GM18909 (cell line): ENCODE measurements at regions not wholly inside any gene's neighbourhood (a gene's known extent, or its start where the extent isn't known, plus 50 kb on each side); places are given as distances from the start of the nearest gene placed in this dataset.
"Not testable (repeated sequence)": the region's sequence is repeated elsewhere in the genome, so short reads cannot be mapped to it uniquely, and the experiment has no call there.

Experiments used
- ATAC-seq: cut with Tn5 transposase; IDR thresholded peaks from one replicate; pipeline ENCODE4 v1.9.1; 2021; ENCODE audit warnings: mild to moderate bottlenecking; ENCODE audit not compliant: unreplicated experiment, poor library complexity

DNA sequence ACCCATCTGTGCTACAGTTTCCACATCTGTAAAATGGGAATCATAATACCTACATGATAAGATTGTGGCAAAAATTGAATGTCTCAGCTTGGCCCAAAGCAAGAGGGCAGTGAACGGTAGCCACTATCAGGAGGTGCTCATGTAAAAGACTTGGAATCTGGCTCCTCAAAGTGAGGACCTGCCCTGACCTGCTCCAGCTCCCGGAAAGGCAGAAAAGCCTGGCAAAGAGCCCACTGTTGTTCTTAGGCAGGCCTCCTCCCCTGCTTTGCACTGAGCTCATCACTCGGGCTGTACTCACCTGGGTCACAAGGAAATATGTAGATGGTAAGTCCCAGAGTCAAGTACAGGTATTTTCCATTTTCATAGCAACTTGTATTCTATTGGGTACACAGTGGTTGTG, 250.7 kb upstream of the TBL1XR1 start:
- ATAC-seq, result no peak

DNA sequence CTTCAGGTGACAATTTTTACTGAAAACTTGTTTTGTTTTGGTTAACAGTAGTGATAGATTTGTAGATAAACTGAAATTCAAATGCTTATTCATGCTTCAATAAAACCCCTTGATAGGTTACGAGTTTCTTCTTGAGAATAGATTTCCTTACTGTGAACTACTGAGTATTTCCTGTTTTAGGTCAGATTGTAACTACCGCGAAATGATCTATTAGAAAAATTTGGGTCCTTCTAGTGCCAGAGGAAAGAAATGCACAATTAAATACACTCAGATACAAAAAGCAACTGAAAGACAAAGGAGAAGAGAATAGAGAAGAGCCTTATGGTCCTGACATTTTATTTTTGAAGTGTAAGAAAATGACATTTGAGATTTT, 251.7 kb upstream of the TBL1XR1 start:
- ATAC-seq, result peak; percentile 34

DNA sequence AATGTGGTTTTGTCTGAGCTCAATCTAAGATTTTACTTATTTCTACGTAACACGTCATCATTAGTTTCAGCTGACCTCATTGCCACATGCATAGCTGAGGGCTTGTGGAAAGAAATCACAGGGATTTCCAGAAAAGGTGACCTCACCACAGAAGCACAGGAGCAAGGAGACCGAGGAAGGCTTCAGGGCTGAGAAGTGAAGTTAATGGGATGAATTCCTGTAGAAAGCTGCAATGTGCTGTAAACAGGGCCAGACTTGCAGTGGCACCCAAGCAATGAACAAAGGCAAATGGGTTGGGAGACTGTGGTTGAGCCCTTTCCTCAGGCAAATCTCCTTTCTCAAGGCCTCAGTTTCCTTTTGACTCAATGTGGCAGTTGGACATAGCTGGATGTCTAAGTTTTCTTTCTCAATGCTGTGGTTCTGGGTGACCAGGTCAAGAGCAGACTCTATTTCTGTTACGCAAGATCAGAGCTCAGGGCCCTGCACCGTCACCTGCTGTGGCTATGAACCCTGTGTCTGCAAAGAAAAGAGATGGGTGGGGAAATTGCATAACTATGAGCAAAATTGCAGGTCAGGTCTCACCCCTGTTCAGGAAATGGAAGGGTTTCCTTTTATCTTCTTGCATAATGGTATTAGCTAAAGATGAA, 252.2 kb upstream of the TBL1XR1 start:
- ATAC-seq, result peak; percentile 97

DNA sequence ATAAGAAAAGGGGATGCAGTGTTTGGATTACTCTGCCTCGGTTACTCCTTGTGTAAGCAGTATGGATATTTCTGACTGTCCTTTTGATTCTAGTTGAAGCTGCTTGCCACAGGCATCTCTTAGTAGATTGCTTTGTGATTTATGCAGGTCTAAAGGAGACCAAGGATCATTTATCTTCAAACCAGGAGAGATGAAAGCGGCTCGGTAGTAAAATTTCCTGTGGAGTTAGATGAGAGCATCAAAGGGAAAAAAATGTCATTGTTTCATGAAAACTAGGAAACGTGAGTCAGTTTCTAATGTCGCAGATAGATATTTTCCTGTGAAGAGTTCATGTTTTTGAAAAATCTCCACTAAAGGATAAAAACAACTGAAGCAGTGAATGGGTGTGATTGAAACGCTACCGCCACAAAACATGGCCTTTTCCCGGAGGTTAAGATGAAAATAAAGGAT, 254.0 kb upstream of the TBL1XR1 start:
- no peak for ATAC-seq

DNA sequence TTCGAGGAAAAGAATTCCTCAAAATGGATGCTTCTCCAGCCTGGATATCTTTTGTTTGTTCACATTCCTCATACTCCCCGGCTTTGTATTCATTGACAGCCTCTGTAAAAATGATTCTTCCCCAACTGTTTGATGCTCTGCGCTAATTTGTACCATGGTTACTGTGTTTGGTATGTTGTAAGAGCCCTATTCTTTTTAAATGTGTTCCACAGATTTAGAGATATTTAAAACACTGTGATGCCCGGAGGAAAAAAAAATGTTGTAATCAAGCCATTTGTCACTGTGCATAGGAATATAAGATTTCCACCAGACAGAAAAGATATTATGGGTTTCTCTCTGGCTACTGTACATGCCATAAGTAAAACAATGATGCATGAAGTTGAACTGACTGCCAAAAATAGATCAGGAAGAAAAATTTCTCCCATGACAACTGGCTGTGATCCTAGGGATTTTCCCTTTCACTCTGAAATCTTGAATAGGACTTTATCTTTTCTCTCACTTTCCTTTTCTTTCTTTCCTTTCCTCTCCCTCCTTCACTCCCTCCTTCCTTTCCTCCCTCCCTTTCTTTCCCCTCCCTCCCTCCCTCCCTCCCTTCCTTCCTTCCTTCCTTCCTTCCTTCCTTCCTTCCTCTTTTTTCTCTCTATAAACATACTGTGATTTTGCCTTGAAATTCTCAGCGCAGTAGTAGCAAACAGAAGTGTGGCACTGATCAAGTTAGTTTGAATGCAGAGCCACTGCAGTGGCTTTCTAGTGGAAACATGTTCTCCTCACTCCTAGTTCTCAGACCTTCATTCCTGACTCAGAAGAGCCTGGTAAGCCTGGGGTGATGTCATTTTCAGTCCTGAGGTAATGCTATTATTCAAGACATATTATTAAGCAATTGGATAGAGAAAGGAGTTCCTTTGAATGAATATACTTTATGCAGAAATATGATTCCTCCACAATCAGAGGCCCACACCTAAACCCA, 254.9 kb upstream of the TBL1XR1 start:
- no peak for ATAC-seq

DNA sequence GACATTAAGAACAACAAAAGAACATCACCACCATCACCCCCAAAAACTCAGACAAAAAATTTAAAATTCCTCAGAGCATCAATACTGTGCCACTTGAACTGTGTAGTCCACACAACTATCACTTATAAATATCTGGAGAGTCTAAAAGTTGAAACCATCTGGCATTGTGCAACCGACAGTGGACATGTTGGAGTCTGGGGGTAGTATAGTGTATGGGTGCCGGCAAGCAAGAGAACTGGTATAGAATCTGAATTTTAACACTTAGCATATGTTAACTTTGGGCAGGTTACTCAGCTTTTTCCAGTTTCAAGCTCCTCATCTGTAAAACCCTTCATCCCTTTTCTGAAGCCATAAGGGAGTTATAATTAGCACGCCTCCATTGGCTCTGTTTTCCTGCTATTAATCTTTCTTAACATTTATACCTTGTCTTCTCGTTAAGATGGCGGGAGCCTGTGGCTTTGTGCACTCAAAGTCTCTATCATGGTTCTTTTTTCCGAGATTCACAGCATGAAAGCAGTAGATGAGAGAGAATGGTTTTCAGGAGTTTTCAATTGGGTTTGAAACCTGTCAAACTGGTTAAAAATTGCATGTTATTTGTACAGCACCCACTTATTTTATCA, 255.7 kb upstream of the TBL1XR1 start:
- ATAC-seq, result no peak

DNA sequence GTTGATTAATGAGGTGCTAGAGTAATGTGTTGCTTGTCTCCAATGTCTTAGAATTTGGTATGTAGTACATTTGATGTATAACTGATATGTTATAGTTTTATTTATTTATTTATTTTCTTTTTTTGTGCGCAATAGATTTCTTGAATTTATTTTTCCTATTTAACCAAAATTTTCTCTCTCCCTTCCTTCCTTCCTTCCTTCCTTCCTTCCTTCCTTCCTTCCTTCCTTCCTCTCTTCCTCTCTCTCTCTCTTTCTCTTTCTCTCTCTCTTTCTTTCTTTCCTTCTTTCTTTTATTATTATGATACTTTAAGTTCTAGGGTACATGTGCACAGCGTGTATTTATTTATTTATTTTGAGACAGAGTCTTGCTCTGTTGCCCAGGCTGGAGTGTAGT, 256.2 kb upstream of the TBL1XR1 start:
- ATAC-seq, result no peak

DNA sequence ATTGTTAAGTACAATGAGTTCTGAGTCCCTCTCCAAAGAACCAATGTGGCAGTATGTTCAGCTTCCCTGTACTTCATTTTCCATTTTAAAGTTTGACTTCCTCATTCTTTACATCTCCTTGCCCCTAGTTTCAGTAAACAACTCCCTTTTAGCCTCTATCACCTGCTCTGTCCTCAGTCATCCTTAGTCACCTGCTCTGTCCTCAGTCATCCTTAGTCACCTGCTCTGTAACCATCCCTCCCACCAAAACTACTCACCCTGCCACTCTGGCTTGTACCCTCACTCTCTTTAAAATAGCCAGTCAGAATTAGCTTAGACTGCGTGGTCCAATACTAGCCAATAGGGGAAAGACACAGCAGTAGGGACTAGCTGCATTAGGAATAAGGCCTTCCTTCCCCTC, 259.9 kb upstream of the TBL1XR1 start:
- ATAC-seq, result not testable (repeated sequence)

DNA sequence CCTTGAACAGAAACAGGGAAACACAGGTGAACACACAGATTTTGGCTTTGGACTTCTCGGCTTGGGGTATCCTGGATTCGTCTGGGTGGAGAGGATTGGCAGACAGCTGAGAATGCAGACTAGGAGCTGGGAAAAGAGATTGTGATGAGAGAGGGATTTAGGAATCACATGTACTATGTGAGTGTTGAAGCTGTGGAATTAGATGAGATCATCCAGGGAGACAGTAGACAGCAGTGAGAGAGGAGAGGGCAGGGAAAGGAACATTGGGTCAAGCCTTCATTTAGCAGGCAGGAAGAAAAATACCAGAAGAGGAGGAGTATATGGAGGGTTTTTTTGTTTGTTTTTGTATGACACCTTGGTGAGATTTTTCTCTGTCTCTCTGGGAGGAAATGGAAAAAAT, 262.1 kb upstream of the TBL1XR1 start:
- no peak for ATAC-seq

DNA sequence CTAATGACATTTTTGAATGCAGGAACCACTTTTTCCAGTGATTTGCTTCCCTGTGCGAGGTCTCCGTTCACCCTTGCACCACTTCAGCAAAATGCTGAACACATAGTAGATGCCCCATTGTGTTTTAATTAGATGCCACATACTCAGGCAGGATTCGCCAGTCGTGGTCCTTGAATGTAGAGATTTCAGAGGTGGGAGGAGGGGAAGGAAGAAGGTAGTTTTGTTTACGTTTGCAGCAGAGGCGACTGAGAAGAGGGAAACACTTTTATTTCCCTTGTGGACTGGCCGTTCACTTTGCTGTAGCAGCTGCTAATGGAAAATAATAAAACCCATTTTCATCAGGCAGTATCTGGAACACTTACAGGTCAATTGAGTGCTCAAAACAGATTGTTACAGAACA, 262.8 kb upstream of the TBL1XR1 start:
- ATAC-seq, result no peak

DNA sequence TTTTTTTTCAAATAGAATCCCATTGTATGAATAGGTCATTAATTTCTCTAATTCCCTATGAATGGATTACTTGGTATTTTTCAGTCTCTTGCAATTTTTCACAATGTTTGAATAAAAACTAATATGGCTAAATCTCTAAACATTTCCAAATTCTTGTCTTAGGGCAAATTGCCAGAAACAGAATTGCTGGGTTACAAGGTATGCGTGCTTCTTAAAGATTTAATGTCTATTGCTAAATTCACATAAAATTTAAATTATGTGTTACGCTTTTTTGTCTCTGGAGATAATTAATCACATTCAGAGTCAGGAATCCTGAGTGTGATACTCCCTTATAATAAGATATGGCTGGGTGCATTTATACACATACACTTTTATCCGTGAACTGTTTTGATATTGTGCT, 264.5 kb upstream of the TBL1XR1 start:
- ATAC-seq, result no peak

DNA sequence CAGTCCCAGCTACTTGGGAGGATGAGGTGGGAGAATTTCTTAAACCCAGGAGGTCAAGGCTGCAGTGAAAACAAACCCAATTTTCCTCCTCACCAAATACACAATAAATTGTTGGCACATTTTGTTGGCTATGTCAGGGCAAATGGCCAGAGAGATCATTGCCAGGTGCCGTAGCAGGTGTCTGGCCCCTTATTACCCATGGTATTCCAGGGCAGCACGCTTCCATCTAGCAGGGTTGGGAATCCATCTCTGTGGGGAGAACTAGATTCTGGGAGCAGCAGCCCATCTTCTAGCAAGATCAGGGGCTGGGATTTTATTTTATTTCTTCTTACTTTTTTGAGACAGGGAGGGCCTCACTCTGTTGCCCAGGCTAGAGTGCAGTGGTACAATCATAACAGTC, 266.1 kb upstream of the TBL1XR1 start:
- not testable (repeated sequence) for ATAC-seq

DNA sequence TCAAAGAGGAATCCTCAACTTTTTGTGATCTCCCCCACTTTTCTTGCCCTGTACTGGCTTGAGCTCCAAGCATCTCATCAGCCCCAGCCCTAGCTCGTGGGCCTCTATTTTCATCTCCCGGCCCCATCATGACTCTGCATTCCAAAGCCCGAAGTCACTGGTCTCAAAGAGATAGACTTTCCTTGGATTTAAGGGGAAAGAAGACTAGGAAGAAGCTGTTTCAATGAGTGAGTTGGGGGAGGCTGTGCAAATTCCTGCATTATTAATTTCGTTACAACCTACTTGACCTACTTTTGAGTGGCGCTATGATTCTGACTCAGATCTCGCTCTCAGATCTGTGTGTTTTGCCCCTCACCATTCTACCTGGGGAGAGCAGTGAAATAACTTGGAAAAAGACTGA, 266.6 kb upstream of the TBL1XR1 start:
- ATAC-seq, result no peak

DNA sequence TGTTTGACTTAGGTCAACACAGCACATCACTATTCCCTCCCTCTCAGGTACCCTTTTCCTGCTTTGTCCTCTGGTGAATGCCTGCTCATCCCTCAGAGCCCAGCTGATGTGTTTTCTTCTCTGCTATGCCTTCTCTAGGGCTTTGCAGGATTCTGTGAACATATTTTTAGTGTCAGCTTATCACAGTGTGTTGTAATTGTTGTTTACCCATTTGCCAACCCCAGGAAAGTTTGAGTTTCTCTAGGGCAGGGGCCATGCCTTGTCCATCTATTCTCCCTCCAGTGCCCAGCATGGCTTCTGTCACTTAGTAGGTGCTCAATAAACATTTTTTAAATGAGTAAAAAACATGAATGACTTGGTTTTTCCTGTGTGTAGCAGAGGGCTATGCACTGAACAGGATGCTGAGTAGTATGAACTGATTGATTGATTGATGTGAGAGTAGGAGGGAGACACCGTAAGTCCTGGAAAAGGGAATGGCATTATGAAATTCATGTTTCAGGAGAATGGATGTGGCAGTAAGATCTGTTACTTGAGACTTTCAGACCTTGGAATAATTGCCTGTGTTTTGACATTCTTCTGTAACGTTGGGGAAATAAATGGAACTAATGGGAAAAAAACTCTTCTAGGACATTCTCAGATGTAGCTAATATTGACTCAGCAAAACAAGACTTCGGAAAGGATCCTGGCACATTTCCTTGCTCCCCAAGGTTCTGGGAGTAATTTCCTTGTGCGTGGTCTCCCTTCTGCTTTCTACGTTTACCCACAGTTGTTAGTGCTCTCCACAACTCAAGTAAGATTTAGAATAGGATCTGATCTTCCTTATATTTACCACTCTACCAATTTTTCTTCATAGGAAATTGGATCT, 267.3 kb upstream of the TBL1XR1 start:
- no peak for ATAC-seq

DNA sequence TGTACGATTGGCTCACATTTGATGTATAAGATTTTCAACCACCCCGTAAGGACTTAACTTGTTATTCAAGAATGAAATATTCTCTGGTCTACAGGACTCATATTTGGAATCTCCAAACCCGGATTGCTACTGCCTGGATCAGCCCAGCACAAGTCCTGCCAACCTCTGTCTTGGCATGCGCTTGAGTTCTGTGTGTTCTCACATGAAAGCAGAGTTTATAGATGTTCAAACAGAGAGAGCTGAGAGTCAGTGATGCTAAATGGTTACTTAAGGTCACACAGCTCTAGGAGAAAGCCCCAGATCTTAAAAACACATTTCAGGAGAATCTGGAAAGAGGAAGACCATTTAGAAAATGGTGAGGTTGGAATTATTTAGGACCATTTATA, 268.0 kb upstream of the TBL1XR1 start:
- ATAC-seq, result no peak

DNA sequence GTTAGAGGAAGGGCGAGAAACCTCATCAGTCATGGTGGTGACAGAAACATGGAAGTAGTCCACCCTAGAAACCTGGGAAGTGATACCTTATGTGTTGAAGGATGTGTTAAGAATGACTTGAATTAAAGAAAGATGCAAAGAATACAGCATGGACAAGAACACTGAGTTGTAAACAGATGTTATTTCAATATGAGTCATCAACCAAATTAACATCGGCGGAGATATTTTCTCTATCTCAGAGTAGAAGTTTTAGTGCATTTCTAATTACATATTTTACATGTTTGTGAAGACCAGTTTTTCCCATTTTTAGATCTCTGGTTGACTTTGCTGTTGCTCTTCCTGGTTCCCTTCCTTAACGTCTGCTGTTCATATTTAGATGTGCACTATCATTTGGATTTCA, 268.8 kb upstream of the TBL1XR1 start:
- ATAC-seq, result no peak

DNA sequence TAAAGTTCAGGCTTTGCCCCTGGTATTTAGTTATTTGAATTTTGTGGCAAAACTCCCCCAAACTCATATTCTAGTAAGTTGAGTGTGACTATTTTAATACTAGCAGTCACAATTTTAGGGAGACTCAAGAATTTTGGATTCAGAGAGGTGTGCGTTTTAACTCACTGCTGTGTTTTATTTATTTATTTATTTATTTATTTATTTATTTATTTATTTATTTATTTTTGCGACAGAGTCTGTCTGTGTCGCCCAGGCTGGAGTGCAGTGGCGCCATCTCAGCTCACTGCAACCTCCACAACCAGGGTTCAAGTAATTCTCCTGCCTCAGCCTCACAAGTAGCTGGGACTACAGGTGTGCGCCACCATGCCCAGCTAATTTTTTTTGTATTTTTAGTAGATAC, 269.3 kb upstream of the TBL1XR1 start:
- ATAC-seq, result not testable (repeated sequence)

DNA sequence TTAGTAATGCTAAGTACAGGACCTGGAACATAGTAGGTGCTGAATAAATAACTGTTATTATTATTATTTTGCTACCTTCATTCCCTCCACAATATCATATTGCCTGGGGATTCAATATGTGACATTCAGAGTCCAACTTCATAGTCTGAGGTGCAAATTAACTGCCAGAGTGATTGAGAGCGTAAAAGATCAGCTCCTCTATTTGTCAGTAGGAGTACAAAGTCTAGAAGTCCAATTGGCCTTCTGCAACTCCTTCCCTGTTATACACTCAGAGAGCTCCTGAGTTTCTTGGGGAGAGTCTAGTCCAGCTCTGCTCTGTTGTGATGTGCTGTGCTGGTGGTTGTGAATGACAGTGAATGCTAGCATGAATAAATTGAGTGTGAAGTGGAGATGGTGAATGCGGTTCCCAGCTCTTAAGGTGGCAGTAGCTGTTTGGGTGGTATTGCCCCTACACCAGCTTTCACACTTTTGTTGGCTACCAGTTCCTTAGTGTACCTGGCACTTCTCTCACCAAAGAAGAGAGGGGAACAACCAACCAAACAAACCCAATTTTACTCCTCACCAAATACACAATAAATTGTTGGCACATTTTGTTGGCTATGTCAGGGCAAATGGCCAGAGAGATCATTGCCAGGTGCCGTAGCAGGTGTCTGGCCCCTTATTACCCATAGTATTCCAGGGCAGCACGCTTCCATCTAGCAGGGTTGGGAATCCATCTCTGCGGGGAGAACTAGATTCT, 270.1 kb upstream of the TBL1XR1 start:
- no peak for ATAC-seq

DNA sequence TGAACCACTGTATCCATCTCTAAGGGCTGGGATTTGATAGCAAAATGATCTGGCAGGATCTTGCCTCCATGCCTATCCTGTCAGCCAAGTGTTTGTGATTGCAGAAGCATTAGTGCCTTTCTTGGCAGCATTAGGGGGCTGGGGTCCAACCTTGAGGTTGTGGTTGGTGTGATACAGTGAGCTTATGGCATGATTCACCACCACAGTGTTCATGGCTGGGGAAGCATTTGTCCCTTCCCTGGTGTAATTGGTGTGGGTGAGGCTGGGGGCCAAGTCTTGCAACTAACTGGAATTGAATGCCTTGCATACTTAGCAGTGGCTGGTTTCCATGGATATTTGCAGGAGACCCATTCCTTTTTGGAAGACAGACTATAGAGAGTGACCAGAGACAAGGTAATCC, 271.0 kb upstream of the TBL1XR1 start:
- ATAC-seq, result no peak

DNA sequence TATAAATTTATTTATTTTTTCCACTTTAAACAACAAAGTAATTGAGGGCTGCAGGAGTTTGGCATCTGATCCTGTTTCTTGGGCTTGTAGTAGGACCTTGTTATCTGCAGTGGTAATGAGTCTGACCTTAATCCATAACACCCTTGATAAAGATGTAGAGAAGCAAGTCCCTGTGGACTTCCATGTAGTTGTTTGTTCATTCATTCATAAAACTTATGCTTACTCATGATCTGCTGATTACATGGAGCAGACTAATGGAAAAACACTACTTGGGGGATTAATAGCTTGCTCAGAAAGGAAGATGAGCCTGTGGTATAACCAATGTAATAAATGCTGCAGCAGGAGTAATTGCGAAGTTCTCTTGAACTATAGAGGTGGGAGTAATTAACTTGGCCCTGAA, 271.5 kb upstream of the TBL1XR1 start:
- no peak for ATAC-seq
